ENCODE measurements at regions not wholly inside any gene's neighbourhood (a gene's known extent, or its start where the extent isn't known, plus 50 kb on each side); places are given as distances from the start of the nearest gene placed in this dataset.

GRCh38 chr6:159099961-159100360 is 55.2 kb upstream of the TAGAP start:
- TF ChIP-seq CTCF (IDR thresholded peaks at IDR 0.05; ENCODE audit: extremely low read depth in 1 of 2, insufficient read depth in 1 of 2, low read depth in 1 of 2, low read length in 2 of 2) (no peak), MYC (IDR thresholded peaks at IDR 0.05; ENCODE audit: low read depth, low read length) (no peak), GATA2 (IDR thresholded peaks at IDR 0.05; ENCODE audit: insufficient read depth, insufficient read length, low read depth, low read length) (no peak), EZH2 (IDR thresholded peaks at IDR 0.05; ENCODE audit: borderline replicate concordance, low read depth, low read length, severe bottlenecking) (no peak), JUN (IDR thresholded peaks at IDR 0.05; ENCODE audit: borderline replicate concordance, insufficient read depth, insufficient read length, low read depth) (no peak), POLR2A (IDR thresholded peaks at IDR 0.05; ENCODE audit: low read depth, low read length) (no peak), FOS (IDR thresholded peaks at IDR 0.05; ENCODE audit: borderline replicate concordance, insufficient read depth, low read length) (no peak), POLR2AphosphoS5 (IDR thresholded peaks at IDR 0.05; ENCODE audit: insufficient read depth, low read depth, low read length) (no peak), MAX (IDR thresholded peaks at IDR 0.05; ENCODE audit: insufficient read depth, insufficient read length) (no peak)
